ENCODE measurements at regions not wholly inside any gene's neighbourhood (a gene's known extent, or its start where the extent isn't known, plus 50 kb on each side); places are given as distances from the start of the nearest gene placed in this dataset.

GRCh38 chr2:16205631-16206030 lies 265.3 kb downstream of the MYCN start:
- no peak overlapping the region for H3K4me3 ChIP-seq (ENCODE audit: control insufficient read depth, low read depth, low read length)
- DNase-seq (ENCODE audit: low read depth) = no peak
- no peak for TF ChIP-seq CTCF (conservative IDR thresholded peaks at IDR 0.05; ENCODE audit: control insufficient read depth, insufficient read depth, low read depth, low read length)

GRCh38 chr2:16204886-16205620 lies 264.7 kb downstream of the MYCN start:
- no peak for DNase-seq (ENCODE audit: low read depth)
- no peak overlapping the region for H3K4me3 ChIP-seq (ENCODE audit: control insufficient read depth, low read depth, low read length)
- TF ChIP-seq CTCF (conservative IDR thresholded peaks at IDR 0.05; ENCODE audit: control insufficient read depth, insufficient read depth, low read depth, low read length) = no peak

GRCh38 chr2:16204251-16204650 lies 263.9 kb downstream of the MYCN start:
- no peak overlapping the region for H3K4me3 ChIP-seq (ENCODE audit: control insufficient read depth, low read depth, low read length)
- no peak for DNase-seq (ENCODE audit: low read depth)
- TF ChIP-seq CTCF (conservative IDR thresholded peaks at IDR 0.05; ENCODE audit: control insufficient read depth, insufficient read depth, low read depth, low read length) = no peak

GRCh38 chr2:16203691-16204090 lies 263.3 kb downstream of the MYCN start:
- TF ChIP-seq CTCF (conservative IDR thresholded peaks at IDR 0.05; ENCODE audit: control insufficient read depth, insufficient read depth, low read depth, low read length) = no peak
- no peak overlapping the region for H3K4me3 ChIP-seq (ENCODE audit: control insufficient read depth, low read depth, low read length)

GRCh38 chr2:16203069-16203468 lies 262.7 kb downstream of the MYCN start:
- DNase-seq (ENCODE audit: low read depth) = no peak
- TF ChIP-seq CTCF (conservative IDR thresholded peaks at IDR 0.05; ENCODE audit: control insufficient read depth, insufficient read depth, low read depth, low read length) = no peak

More at GRCh38 chr2:16203691-16204090, 263.3 kb downstream of the MYCN start:
- no peak for DNase-seq (ENCODE audit: low read depth)

GRCh38 chr2:16202266-16203020 lies 262.1 kb downstream of the MYCN start:
- TF ChIP-seq CTCF (conservative IDR thresholded peaks at IDR 0.05; ENCODE audit: control insufficient read depth, insufficient read depth, low read depth, low read length) = no peak
- no peak for DNase-seq (ENCODE audit: low read depth)
- no peak overlapping the region for H3K4me3 ChIP-seq (ENCODE audit: control insufficient read depth, low read depth, low read length)

More at GRCh38 chr2:16203069-16203468, 262.7 kb downstream of the MYCN start:
- no peak overlapping the region for H3K4me3 ChIP-seq (ENCODE audit: control insufficient read depth, low read depth, low read length)
